SHP77 treated with DMSO at 0.1 percent for 48 hours (cell line): ENCODE measurements at regions not wholly inside any gene's neighbourhood (a gene's known extent, or its start where the extent isn't known, plus 50 kb on each side); places are given as distances from the start of the nearest gene placed in this dataset.

Experiments used
- DNase-seq: peaks from one replicate; lab custom pipeline; 2025; lab: John Stamatoyannopoulos, UW

DNA sequence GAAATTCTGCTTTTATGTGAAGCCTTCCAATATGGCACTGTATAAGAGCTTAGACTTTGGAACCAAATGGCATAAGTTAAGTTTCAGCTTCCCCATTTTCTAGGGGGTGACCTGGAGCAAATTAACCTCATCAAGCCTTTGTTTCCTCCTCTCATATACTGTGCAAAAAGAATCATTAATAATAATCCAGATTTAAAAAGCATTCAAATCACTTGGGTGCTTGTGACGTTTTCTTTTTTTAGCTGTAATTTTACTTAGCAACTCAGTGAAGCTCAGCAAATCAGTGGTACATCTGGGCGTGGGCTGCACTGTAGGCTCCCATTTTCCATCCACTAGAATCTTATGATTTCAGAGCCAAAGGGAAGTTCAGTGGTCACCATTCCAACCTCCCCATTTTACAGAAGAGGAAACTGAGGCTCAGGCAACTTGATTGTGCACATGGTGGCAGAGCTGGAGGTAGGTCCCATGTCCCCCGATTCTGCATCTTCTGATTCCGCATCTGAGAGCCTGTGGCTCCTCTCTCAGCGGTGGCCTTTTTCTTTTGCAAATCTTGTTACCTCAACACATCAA is 131.2 kb downstream of the SNAPC1 start:
- no peak for DNase-seq

DNA sequence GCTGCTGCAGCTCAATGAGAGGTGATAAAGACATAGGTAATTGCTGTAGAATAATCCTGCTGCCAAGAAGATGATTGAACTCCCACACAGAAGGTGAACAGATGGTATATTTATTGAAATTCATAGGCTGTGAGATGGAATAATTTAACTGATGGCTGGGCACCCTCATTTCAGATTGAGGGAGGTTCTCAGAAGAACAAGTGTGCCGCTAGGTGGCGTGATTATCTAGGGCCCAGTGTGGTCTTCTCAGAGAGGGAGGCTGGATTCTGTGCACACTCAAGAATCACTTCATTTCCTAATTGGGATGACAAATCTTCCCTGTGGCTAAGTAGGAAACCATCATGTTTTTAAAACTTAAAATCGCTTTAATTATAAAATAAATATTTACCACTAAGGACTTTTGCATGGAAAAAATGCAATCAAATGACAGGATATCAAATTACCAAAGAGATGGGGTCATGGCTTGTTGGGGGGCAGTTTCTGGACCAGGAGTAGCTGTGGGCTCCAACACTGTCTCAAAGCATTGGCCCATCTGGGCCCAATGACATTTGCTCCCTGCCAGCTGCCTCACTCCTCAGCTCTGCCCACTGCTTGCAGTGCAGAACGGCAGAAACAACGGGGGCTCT is 132.3 kb downstream of the SNAPC1 start:
- DNase-seq: no peak

DNA sequence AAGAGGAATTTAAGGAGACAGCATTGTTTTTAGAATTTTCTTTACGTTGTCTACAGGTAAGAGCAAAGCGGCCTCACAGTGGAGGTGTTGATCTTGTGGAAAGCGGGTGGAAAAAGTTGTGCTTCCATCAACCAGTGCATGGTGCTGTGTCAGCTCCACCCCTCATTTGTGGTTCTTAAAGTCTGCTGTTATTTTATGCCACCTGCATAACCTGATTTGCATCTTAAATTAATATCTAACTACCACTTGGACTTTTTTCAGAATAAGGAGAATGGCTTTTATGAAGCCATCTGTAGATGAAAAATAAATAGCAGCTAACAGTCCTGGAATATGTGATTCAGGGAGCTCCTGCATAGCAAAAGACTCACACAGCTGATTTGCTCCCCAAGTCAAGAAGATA is 135.1 kb downstream of the SNAPC1 start:
- no peak for DNase-seq

DNA sequence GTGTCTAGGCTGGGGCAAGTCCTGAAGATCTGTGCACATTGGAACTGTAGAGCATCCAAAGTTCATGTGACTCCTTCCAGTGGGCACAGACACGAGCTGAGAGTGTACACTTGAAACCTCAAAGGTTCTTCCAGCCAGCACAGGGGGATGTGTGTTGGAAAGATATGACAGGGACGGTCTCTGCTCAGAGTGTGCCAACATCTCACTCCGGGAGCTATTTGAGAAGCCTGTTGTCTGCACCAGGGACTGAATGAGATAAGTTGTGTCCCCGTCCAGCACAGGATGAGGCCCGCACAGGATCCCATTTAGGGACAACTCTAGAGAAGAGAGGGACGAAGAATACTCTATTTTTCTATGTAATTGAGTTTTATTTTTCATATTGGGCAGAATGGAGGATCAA is 136.3 kb downstream of the SNAPC1 start:
- no peak for DNase-seq

DNA sequence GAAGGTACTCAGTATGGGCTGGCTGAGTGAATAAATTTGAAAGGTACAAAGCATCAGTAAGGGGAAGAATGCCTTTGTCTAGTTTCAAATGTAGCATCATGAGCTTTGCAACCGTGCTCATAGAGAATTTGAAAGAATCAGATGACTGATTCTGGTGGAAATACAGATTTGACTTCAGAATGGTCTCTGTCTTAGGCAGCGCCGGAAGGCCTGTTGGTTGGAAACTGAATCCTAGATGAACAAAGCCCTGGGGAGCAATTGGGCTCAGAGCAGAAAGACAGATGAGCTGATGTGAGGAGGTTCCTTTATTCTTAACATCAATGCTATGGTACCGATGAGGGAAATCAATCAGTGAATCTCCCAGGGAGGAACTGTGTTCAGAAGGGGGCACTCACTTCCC is 137.3 kb downstream of the SNAPC1 start:
- DNase-seq: no peak

DNA sequence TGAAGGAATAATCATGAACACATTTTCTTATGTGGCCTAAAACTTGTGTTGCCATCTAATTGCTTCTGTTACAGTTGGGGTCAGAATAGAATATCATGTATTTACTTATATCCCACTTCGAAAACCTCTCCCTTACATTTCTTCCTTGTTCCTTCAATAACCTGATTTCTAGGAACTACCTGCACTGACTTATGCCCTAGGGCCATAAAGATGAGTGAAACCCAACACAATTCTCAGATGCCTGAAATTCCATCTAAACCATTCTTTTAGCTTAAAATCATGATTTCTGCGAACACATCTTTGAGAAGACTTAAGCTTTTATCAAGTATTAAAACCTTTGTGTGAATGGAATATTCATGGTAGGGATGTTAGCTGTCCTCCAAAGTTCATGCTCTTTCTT is 142.7 kb downstream of the SNAPC1 start:
- no peak for DNase-seq

DNA sequence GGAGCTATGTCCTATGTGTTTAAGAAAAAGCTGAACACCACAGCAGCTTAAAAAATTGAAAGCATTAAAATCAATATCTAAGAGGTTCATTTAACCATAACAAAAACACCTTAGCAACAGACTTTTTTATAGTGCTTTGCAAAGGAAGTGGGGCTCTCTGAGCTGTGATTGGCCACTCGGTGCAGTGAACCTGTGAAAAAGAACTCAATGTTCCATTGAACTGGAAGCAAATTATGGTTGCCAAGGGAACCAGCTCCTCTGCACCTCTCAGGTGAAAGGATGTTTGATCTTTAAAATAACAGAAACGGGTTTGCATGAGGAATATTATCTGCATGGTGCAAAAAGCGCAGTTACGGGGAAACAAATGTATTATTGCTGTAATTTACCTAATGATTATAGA is 149.4 kb downstream of the SNAPC1 start:
- DNase-seq: no peak

DNA sequence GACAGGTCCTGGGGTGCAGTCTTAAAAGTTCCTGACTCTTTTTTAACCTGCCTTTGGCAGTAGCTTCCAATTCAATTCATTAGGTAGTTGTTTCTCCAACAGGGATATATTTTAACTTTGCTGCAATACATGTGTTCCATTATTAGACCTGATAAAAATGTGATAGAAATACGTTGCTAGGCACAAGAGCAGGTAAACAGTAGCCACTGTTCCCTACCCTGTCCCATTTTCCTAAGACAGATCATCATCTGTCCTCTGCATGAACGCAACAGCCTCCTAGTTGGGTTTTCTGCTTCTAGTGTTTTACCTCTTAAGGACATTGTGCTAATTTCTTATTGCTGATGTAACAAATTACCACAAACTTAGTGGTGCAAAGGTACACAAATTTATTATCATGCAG is 156.8 kb downstream of the SNAPC1 start:
- DNase-seq: no peak

DNA sequence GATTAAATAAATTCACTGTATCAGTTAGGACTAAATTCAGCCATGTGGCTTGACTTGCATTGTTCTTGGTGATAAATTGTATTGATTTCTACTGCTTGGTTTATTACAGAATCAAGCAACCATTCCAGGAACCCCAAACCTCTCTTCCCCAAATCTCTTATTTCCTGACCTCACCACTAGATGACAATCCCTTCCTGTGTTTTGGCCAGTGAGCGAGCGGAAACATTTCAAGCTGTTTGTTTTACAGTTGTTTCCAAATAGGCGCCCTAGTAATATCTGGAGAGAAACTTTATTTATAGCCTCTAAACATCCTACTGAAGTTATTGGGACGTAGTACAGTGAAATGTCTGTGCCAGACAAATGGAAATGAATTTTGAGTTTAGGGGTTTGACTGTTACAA is 161.1 kb downstream of the SNAPC1 start:
- no peak for DNase-seq

DNA sequence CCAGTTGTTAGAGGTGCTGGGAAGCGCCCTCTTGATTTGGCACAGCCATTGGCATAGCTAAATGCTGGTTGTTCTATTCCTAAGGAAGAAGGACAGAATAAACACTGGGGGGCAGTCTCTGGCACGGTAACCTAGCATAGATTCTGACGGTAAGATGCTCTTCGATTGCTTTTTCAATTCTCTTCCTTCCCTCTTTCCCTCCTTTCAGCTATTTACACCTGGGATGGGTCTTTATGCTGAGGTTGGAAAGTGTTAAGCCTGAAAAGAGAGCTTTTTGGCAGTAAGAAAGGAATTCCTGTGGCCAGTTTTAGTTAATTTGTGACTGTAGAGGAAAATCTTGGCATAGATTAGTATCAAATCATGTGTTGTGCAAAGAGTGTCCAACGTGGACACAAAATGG is 162.8 kb downstream of the SNAPC1 start:
- no peak for DNase-seq

DNA sequence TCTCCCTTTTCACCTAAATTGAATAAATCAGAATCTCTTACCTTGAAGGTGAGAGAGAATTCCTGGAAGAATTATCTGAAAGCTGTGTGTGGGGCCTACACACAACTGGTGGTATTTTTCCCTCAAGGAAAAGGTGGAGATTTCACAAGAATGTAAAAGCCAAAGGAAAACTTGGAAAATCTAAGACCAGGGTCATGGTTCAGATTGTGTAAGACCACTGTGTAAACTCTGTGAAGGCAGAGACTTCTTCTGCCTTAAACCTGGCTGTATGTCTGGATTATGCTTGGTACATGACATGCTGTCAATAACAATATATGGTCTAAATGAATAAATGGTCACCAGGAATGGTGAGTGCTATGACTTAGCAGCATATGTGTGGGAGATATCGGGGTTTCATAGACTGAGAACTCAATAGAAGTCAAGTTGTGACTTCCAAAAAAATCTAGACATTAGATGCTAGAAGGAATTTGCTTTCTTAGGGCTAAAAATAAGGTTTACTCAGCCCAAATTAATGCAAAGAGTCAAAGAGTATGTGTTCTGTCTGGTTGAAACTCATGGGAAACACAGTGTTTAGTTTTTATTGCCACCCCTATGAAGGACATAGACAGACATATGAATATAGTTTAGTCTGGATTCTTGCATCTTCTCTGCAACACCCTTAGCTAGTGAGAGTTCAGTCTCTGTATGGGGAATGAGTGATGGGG is 163.7 kb downstream of the SNAPC1 start:
- no peak for DNase-seq

DNA sequence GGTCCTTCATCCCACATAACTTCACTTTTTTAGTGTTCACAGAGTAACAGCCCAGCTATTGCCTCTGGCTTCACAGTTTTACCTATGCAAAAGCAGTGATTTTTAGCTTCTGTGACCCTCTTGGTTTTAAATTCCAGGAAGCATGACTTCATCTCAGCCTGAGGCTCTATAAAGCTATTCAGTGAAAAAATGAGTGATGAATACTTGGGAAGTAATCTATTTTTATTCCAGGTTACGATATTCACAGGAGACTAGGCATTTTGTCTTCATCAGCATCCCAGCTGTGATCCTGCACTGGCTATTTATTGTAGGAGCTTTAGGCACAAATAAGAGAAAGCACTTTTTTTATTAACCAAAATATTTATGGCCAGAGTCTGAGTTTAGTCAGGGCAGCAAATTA is 164.8 kb downstream of the SNAPC1 start:
- no peak for DNase-seq

DNA sequence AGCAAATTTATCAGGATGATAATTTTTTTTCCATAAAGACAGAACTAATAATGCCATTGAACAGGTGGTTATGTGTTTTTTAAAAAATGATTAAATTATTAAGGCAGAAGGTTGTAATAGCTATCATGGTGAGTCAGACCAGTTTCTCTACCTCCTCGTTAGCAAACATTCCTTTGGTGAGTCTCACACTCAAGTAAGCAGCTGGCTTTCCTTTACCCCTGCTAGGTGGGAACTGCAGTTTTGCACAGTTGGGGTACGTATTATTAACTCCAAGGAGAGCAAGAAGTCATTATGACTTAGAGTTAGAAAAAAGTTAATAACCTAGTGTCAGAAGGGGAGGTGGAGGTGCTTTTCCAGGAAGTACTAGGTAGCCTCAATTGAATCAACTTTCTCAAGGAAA is 165.3 kb downstream of the SNAPC1 start:
- DNase-seq: no peak

DNA sequence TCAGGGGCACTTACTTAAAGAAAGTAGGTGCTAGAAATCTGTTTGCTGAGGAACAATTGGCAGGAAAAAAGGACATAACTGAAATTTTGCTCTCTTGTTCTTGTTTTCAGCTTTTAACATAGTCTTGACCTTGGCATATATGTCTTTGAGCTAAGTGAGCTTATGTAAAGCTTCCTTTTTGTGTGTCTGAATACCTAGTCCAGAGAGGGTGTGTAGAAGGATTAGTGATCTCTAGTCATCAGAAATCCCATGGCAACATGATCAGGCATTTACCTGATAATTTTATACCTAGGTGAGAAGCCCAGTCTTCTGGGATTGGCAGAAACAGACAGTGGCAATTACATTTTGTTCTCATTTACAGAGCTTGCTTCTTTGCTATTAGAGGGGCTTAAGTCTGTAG is 166.1 kb downstream of the SNAPC1 start:
- no peak for DNase-seq

DNA sequence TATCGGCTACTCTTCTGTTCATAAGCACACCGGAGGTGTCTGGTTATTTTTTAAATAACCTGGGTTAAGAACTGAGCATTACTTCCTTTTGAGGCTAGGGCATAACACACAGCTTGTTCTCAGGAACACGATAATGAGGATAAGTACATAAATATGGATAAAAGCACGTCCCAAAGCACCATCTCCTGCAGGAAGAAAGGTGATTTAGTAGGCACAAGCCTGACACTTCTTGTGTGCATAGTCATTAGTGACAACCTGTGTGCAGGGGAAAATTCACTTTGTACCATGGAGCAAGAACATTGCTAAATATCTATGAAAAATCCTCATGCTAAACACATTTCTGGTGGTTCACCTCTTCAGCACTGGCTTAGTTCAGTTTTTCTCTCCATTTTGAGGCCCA is 166.5 kb downstream of the SNAPC1 start:
- DNase-seq: no peak

DNA sequence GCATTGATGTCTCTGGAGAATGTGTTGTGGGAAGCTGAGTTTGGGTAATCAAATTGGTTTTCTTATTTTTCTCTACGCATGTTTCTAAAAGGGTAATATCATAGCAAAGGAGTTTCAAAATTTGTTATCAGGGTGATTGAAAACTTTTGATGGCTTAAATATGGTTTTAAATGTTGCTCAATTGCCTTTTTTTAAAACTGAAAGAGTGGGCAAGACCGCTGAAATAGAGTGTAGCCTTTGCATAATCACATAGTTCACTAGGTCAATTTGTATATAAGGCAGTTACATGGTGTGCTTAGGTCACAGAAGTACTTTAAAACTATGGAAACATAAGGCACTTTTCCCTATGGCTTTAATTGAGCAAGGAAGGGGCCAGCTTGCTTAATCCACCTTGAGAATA is 167.4 kb downstream of the SNAPC1 start:
- DNase-seq: no peak

DNA sequence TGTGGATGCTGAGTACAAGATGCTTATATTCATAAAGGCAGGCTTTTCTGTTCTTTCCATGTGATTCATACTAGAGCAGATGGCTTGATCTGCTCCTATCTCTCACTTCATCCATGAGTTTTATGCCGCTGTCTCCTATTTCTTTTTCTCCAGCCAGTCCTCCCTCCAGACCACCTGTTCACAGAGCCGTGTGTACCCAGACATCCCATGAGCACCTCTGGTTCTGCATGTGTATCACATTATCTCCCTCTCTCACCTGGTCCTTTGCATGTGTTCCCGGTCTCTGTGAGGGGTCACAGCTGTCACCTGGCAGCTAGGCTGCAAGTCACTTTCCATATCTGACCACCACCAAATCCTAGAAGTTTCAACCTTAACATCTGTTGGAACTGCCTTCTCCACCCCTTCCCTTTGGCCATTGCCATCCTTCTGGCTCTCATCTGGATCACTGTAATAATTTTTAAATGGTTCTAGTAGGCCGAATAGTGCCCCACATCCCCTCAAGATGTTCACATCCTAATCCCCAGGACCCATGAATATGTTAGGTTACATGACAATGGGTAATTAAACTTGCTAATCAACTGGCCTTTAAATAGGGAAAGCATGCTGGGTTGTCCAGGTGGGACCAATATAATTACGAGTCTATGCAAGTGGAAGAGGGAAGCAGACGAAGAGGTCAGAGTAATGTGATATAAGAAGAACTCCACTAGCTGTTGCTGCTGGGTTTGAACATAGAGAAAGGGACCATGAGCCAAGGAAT is 168.1 kb downstream of the SNAPC1 start:
- DNase-seq: no peak

DNA sequence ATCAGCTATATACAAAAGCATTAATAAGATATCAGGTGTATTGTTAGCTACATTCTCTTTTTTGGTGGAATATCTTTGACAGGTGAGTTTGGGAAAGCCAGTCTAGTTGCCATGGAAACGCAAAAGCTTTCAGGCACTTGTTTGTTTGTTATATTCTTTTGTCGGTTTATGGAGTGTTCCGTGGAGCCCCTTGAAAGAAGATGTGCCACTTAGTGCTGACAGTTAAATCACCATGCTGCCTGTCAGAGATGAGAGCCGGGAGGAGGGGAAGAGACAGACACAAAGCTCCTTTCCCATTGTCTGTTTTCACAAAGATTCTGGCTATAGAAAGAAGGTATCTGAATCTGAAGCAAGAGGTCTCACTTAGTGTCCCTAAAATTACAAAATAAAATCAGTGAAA is 170.8 kb downstream of the SNAPC1 start:
- DNase-seq: no peak

DNA sequence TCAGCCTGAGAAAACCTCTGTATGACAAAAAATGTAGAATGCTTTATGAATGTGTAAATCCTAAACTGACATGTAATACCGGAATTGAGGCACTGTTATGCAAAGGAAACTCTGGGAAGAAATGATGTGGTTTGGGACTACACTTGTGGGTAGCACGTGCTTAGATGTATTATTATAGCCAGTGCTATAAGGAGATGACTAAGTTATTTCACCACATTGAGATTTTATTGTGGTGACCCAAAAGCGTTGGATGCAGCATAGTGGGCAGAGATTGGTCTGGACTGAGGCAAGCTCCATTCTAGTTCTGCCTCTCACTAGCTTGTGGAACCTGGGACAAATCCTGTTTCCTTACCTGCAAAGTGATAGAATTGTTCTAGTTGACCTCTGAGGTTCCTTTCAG is 172.2 kb downstream of the SNAPC1 start:
- DNase-seq: no peak

DNA sequence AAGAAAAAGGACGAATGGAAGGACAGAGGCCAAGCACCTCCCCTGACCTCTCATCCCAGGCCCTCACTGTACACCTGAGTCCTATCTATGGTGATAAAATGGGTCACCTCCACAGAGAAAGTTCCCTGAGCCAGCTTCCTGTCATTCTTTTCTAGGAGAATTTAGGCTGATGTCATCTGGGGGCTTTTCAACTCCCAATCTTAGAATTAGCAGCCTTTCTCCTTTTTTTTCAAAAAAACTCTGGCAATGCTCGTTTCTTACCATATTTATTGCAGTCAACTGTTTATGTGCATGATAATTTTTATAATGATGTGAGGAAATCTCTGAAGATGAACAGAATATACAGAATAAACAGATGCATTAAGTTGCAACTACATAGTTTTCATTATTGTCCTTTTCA is 177.6 kb downstream of the SNAPC1 start:
- no peak for DNase-seq

DNA sequence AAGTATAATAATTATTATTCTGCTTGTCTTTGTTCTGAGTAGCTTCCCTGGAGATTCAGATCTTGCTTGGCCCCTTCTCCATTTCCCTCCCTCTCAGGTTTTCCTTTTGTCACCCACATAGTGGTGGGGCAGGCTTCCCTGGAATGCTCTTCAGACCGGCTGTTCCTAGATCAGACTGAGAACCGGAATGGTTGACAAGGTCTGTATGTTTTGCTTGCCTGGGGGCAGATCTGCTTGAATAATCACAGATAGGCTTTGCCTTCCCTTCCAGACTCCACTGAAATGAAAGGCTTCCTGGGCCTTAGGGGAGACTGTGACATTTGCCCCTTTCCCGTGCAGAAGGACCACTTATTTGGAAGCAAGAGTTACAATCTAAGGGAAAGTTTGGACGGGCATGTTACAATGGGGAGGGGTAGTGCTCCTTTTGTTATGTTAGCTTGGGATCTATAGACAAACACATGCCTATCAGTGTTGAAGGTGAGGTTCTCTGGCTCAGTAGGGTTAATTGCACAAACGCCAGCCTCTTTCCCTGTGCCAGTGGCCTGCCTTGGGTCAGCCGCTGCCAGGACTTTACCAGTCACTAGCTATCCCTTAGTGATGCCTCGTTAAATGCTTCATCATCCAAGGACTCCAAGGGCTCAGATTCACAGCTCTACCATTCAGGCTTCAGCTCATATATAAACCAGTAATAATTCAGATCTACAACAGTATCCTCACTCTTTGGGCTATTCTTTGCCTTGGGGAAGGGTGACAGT is 178.6 kb downstream of the SNAPC1 start:
- DNase-seq: no peak

DNA sequence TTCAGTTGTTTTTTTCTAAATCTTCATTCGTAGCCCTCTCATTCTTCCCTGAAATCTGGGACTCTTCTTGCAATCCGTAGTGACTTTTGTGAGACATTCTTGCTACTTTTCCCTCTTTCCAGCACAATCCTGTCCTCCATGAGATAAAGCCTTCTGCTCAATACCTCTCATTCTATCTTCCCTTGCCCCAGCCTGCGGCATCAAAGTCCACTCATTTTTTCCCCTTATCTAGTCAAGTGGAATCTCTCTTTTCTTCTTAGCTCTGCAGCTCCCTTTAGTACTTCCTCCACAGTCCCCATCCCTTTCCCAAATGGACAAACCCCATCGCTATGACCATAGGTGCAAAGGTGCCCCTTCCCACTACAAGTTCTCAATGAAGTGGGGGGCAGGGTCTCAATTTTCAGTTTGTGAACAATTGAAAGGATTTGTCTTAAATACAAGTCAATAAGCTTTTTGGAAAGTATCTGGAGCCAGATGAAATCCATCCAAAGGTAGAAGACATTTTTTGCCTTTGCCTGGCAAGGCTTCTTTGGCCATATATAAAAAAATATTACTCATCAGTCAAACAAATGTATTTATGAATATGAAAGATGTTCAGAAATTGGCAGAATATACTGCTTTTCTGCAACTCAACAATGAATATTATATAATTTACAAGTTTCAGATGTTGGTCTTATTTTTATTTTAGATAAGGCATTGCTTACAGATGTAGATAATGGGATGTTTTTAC is 179.4 kb downstream of the SNAPC1 start:
- DNase-seq: no peak
